HG03442 (cell line): ENCODE measurements at regions not wholly inside any gene's neighbourhood (a gene's known extent, or its start where the extent isn't known, plus 50 kb on each side); places are given as distances from the start of the nearest gene placed in this dataset.
A peak's percentile ranks its signal among the peaks of the same experiment; 100 is the strongest.
"Not testable (repeated sequence)": the region's sequence is repeated elsewhere in the genome, so short reads cannot be mapped to it uniquely, and the experiment has no call there.

ENCODE experiments used
- ATAC-seq: cut with Tn5 transposase; IDR thresholded peaks from one replicate; pipeline ENCODE4 v1.9.1; 2021; ENCODE audit warnings: mild to moderate bottlenecking, moderate library complexity; ENCODE audit not compliant: unreplicated experiment

DNA sequence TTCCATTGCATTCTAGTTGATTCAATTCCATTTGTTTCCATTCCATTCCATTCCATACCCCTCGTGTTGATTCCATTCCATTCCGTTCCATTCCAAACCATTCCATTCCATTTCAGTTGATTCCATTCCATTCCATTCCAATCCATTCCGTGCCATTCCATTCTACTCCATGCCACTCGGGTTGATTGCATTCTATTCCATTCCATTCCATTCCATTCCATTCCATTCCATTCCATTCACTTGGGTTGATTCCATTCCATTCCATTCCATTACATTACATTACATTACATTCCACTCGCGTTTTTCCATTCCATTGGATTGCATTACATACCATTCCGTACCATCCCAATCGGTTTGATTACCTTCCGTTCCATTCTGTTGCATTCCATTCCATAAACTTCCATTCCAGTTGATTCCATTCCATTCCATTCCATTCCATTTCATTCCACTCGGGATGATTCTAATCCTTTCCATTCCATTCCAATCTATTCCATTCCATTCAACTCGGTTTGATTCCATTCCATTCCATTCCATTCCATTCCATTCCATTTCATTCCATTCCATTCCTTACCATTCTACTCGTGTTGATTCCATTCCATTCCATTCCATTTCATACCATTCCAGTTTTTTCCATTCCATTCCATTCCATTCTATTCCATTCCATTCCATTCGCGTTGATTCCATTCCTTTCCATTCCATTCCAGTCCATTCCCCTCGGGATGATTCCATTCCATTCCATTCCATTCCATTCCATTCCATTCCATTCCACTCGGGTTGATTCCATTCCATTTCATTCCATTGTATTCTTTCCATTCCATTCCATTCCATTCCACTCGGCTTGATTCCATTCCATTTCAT, 1140.4 kb downstream of the RPIA start:
- ATAC-seq: no peak

GRCh38 chr2:89833116-89833779, 1141.8 kb downstream of the RPIA start:
- peak; percentile 38 for ATAC-seq

- no peak for ATAC-seq
Measured at GRCh38 chr2:89833780-89834117, 1142.3 kb downstream of the RPIA start.

DNA sequence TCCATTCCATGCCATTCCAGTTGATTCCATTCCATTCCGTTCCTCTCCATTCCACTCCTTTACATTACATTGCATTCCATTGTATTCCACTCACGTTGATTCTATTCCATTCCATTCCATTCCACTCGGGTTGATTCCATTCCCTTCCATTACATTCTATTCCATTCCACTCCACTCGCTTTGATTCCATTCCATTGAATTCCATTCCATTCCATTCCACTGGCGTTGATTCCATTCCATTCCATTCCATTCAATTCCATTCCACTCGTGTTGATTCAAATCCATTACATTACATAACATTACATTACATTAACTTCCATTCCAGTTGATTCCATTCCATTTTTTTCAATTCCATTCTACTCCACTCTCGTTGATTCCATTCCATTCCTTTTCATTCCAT, 1142.8 kb downstream of the RPIA start:
- no peak for ATAC-seq

- ATAC-seq: not testable (repeated sequence)
Measured at GRCh38 chr2:89836326-89836725, 1144.9 kb downstream of the RPIA start.

DNA sequence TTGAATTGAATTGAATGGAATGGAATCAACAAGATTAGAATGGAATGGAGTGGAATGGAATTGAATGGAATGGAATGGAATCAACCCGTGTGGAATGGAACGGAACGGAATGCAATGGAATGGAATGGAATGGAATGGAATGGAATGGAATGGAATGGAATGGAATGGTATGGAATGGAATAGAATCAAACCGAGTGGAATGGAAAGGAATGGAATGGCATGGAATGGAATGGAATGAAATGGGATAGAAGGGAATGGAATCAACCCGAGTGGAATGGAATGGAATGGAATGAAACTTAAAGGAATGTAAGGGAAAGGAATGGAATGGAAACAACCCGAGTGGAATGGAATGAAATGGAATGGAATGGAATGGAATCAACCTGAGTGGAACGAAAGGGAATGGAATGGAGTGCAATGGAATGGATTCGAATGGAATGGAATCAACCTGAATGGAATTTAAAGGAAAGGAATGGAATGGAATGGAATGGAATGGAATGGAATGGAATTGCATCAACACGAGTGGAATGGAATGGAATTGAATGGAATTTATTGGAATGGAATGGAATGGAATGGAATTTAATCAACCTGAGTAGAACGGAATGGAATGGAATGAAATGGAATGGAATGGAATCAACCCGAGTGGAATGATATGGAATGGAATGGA, 1146.6 kb downstream of the RPIA start:
- ATAC-seq: no peak

DNA sequence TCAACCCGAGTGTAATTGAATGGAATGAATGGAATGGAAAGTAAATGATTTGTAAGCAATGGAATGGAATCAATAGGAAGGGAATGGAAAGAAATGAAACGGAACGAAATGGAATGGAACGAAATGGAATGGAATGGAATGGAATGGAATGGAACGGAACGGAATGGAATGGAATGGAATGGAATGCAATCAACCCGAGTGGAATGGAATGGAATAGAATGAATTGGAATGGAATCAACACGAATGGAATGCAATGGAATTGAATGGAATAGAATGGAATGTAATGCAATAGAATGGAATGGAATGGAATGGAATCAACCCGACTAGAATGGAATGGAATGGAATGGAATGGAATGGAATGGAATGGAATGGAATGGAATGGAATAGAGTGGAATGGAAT, 1148.7 kb downstream of the RPIA start:
- not testable (repeated sequence) for ATAC-seq

DNA sequence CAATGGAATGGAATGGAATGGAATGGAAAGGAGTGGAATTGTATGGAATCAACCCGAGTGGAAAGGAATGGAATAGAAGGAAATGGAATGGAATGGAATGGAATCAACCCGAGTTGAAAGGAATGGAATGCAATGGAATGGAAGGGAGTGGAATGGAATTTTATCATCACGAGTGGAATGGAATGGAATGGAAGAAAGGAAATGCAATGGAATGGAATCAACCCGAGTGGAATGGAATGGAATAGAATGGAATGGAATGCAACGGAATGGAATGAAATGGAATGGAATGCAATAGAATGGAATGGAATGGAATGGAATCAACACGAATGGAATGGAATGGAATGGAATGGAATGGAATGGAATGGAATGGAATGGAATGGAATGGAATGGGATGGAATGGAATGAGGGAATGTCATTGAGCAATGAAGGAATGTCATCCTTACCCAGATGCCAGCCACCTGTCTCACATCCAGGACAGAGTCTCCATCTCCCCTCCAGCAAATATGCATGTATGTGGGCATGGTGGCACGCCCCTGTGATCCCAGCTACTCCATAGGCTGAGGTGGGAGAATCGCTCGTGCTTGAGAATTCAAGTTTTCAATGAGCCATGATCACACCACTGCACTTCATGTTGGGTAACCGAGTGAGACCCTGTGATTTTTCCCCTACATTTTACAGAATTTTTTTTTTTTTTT, 1149.5 kb downstream of the RPIA start:
- not testable (repeated sequence) for ATAC-seq

DNA sequence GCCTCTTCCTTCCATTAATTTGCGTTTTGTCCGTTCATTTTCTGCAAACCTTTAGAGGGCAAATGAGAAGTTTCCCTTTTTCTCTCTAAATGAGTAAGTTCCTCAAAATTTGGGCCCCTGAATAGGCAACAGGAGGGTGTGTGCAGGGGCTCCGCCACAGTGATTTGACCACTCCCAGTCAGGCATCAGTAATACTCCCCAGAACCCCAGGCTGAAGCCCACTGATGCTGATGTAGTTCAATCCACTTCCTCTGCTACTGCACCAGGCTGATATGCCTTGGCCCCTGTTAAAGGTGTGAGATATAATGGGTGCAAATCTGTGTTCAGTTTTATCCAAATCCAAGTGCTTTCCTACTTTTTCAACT, 1150.0 kb downstream of the RPIA start:
- no peak for ATAC-seq

- no peak for ATAC-seq
Measured at GRCh38 chr2:89842180-89842908, 1150.9 kb downstream of the RPIA start.

- no peak for ATAC-seq
Measured at GRCh38 chr2:89844221-89844943, 1152.9 kb downstream of the RPIA start.

GRCh38 chr2:89845532-89845931, 1154.1 kb downstream of the RPIA start:
- ATAC-seq: no peak

- ATAC-seq: no peak
Measured at GRCh38 chr2:89848114-89848513, 1156.6 kb downstream of the RPIA start.

GRCh38 chr2:89848763-89849368, 1157.4 kb downstream of the RPIA start:
- no peak for ATAC-seq

DNA sequence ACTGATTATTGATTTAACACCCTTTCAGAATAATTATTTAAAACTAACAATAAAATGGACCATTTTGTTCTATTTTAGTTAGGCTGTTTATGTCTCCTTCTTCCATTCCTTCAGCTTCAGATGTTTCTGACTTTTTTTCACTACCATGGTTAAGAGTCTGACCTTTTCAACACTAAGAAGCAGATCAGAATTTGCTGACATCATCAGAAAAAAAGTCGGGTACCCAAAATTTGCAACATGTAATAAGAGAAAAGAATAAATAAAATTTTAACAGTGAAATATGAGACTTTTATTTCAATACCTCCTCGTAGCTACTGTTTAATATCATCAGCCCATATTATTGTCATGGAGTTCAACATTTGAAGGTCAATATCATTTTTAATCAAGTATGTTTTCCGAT, 1158.3 kb downstream of the RPIA start:
- ATAC-seq: no peak

DNA sequence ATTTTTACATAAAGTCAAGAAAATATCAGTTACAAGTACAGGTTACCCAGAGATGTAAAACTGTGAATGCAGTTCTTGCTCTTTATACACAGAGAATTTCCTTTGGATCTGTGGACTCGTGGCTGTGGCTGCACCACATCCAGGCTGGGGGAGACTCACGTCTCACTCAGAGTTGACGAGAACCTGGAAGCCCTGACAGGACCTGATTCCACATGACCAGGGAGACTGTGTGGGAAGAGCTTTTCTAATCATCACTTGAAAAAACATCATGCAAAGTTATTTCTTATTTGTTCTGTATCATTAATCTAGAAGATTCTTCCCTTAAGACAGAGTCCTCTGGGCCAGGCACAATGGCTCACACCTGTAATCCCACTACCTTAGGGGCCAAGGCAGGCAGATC, 1159.0 kb downstream of the RPIA start:
- ATAC-seq: no peak

DNA sequence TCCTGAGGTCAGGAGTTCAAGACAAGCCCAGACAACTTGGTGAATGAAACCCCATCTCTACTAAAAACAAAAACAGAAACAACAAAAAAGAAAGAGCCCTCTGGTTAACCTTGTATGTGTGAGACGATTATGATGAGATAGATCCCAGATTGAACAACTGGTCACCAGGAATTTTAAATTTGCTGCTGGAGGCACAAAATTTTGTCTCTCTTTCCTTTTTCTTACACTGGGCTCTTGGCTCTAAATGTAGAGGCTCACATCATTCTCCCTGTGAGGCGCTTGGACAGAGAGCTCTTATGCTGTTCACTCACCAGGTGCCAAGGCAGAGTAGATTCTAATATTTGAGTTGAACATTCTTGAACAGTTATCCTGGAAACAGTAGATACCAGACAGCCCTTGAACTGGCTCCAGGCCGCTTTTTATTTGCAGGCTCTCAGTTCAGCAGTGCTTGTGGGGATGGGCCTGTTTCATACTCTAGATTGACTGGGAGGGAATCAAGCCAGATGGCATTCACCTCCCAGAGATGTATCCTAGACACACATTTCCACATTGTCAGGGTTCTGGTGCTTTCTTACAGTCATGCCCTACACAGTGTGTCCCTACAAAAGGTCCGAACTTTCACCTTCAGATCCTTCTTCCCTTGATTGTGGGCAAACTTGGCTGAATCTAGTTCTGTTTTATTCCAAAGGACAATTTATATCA, 1159.6 kb downstream of the RPIA start:
- no peak for ATAC-seq

DNA sequence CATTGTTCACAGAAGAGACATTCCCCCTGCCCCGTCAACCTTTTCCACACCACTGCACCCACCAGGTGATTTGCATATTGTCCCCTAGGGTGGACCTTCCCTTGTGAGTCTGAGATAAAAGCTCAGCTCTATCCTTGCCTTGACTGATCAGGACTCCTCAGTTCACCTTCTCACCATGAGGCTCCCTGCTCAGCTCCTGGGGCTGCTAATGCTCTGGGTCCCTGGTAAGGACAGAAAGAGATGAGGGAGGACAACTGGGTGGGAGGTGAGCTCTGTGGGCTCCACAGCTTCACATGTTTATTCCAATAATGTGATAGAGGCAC, 1160.1 kb downstream of the RPIA start:
- no peak for ATAC-seq

GRCh38 chr2:89853427-89853826, 1162.0 kb downstream of the RPIA start:
- not testable (repeated sequence) for ATAC-seq
